ENCODE measurements at regions not wholly inside any gene's neighbourhood (a gene's known extent, or its start where the extent isn't known, plus 50 kb on each side); places are given as distances from the start of the nearest gene placed in this dataset.

GRCh38 chr15:38150148-38150547, 102.5 kb upstream of the SPRED1 start:
- TF ChIP-seq SP1 (IDR thresholded peaks at IDR 0.05), result no peak
- no peak for TF ChIP-seq FOXM1 (IDR thresholded peaks at IDR 0.05; ENCODE audit: borderline replicate concordance)
- no peak for TF ChIP-seq ELF4 (IDR thresholded peaks at IDR 0.05)
- TF ChIP-seq FOXK2 (IDR thresholded peaks at IDR 0.05), result no peak
- TF ChIP-seq L3MBTL2 (conservative IDR thresholded peaks at IDR 0.05), result no peak
- TF ChIP-seq NFRKB (IDR thresholded peaks at IDR 0.05), result no peak
- no peak for TF ChIP-seq PKNOX1 (IDR thresholded peaks at IDR 0.05)
- TF ChIP-seq FOXA1 (IDR thresholded peaks at IDR 0.05), result no peak
- no peak for TF ChIP-seq BHLHE40 (IDR thresholded peaks at IDR 0.05; ENCODE audit: borderline replicate concordance)
- TF ChIP-seq SUZ12 (IDR thresholded peaks at IDR 0.05), result no peak
- TF ChIP-seq TARDBP (IDR thresholded peaks at IDR 0.05), result no peak
- TF ChIP-seq CTBP1 (IDR thresholded peaks at IDR 0.05; ENCODE audit: borderline replicate concordance), result no peak
- no peak for TF ChIP-seq ZNF384 (IDR thresholded peaks at IDR 0.05)

All from HEK293T (cell line).